NK-92 treated with Interleukin-12 subunit alpha and Interleukin-12 subunit beta, amount 100 ng/mL, for 24 hours (cell line): ENCODE measurements at regions not wholly inside any gene's neighbourhood (a gene's known extent, or its start where the extent isn't known, plus 50 kb on each side); places are given as distances from the start of the nearest gene placed in this dataset.
"Not testable (repeated sequence)": the region's sequence is repeated elsewhere in the genome, so short reads cannot be mapped to it uniquely, and the experiment has no call there.

Experiments
- DNase-seq: peaks from one replicate; lab custom pipeline; 2025; lab: John Stamatoyannopoulos, UW

GRCh38 chr5:67934976-67935375 is 280.6 kb upstream of the PIK3R1 start:
- DNase-seq, result no peak

- DNase-seq, result no peak
Measured at GRCh38 chr5:67925511-67925910, 290.0 kb upstream of the PIK3R1 start.

GRCh38 chr5:67921004-67921601 is 294.5 kb upstream of the PIK3R1 start:
- DNase-seq, result no peak

- DNase-seq, result not testable (repeated sequence)
Measured at GRCh38 chr5:67919532-67919931, 296.0 kb upstream of the PIK3R1 start.

- DNase-seq, result no peak
Measured at GRCh38 chr5:67917561-67917960, 298.0 kb upstream of the PIK3R1 start.

- no peak for DNase-seq
Measured at GRCh38 chr5:67910546-67910945, 305.0 kb upstream of the PIK3R1 start.

- DNase-seq, result no peak
Measured at GRCh38 chr5:67908126-67908765, 307.3 kb upstream of the PIK3R1 start.

GRCh38 chr5:67904366-67904765 is 311.2 kb upstream of the PIK3R1 start:
- DNase-seq, result no peak

- no peak for DNase-seq
Measured at GRCh38 chr5:67903656-67904055, 311.9 kb upstream of the PIK3R1 start.

GRCh38 chr5:67903121-67903520 is 312.4 kb upstream of the PIK3R1 start:
- DNase-seq, result no peak

- no peak for DNase-seq
Measured at GRCh38 chr5:67902497-67902830, 313.1 kb upstream of the PIK3R1 start.

- DNase-seq, result no peak
Measured at GRCh38 chr5:67901814-67902496, 313.6 kb upstream of the PIK3R1 start.

GRCh38 chr5:67900514-67900913 is 315.0 kb upstream of the PIK3R1 start:
- no peak for DNase-seq

GRCh38 chr5:67897980-67898379 is 317.6 kb upstream of the PIK3R1 start:
- no peak for DNase-seq

GRCh38 chr5:67897431-67897830 is 318.1 kb upstream of the PIK3R1 start:
- DNase-seq, result no peak

- no peak for DNase-seq
Measured at GRCh38 chr5:67896930-67897313, 318.6 kb upstream of the PIK3R1 start.

GRCh38 chr5:67896311-67896929 is 319.1 kb upstream of the PIK3R1 start:
- DNase-seq, result no peak

GRCh38 chr5:67889870-67890269 is 325.7 kb upstream of the PIK3R1 start:
- not testable (repeated sequence) for DNase-seq

- no peak for DNase-seq
Measured at GRCh38 chr5:67887748-67888161, 327.8 kb upstream of the PIK3R1 start.

GRCh38 chr5:67886761-67887160 is 328.8 kb upstream of the PIK3R1 start:
- DNase-seq, result no peak

GRCh38 chr5:67880876-67881275 is 334.7 kb upstream of the PIK3R1 start:
- no peak for DNase-seq

- no peak for DNase-seq
Measured at GRCh38 chr5:67880511-67880805, 335.1 kb upstream of the PIK3R1 start.
